ENCODE measurements at regions not wholly inside any gene's neighbourhood (a gene's known extent, or its start where the extent isn't known, plus 50 kb on each side); places are given as distances from the start of the nearest gene placed in this dataset.
A peak's percentile ranks its signal among the peaks of the same experiment; 100 is the strongest.

DNA sequence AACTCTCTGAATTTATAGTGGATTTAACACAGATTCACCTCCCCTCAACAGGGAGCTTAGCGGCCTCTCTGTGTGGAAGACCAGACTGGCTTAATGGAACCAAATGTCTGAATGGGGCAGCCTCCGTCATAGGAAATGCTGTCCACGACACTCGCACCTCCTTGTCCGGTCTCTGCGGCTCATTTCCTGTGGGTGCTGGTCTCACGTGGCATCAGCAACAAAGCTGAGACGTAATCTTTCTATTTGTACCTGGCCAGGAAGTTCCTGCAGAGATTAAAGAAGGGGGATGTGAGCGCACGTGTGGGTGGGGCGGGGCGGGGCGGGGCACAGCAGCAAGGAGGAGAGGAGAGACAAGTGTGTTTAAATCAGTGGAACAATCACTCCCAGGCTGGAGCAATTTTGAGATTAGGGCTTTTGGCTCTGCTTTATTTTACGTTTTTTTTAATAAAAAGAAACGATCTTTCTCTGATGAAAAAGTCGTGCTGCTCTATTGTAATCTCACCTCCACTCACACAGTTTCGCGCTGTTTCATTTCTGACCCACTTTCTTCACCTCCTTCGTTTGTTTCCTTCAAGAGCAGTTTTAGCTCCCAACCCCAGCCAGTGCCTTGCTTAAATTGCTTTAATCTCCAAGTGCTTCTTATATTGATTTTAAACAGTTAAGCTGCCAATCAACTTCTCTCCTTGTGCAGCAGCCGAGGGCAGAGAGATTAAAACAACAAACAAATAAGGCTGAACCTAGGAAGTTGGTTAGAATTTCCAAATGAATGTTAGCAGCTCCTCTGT lies 132.2 kb upstream of the ASTN2 start:
- Histone ChIP-seq H2BK12ac (ENCODE audit: low read depth, low read length) (peak overlapping the region; percentile 72; the same call in 1 of the 2 replicates), H3K4ac (replicated peaks; ENCODE audit: insufficient read length, low read depth, low read length) (no peak overlapping the region), H3K36me3 (ENCODE audit: control insufficient read depth in 2 of 4, insufficient read depth in 4 of 4, low read length in 3 of 4) (no peaks in the 10 kb centered on the region), H3K14ac (ENCODE audit: insufficient read length) (no peak overlapping the region), H3K4me1 (replicated peaks in 1 of 4; ENCODE audit: control insufficient read depth in 3 of 4, insufficient read depth in 4 of 4, low read length in 3 of 4) (peaks cover 5 to 24% (median 14%) of the 10 kb centered on the region in 4 experiments), H2BK15ac (ENCODE audit: low read length) (no peak overlapping the region), H3K79me2 (ENCODE audit: control insufficient read depth in 1 of 2, insufficient read depth in 2 of 2, low read length in 2 of 2) (no peaks in the 10 kb centered on the region), H4K91ac (replicated peaks; ENCODE audit: insufficient read length, low read length) (no peak overlapping the region), H3K9ac (replicated peaks in 1 of 4; ENCODE audit: extremely low read depth in 1 of 4, low read depth in 3 of 4, low read length in 3 of 4) (no peak overlapping the region), H2AK5ac (ENCODE audit: low read depth, low read length) (no peak overlapping the region), H3K23ac (ENCODE audit: insufficient read length) (no peak overlapping the region), H2AFZ (ENCODE audit: low read length) (peak overlapping the region; percentile 82; the same call in 1 of the 2 replicates), H3K23me2 (ENCODE audit: low read depth, low read length) (no peaks in the 10 kb centered on the region), H2BK5ac (ENCODE audit: low read depth, low read length) (peak overlapping the region; percentile 57; the same call in 1 of the 2 replicates), H3K9me3 (ENCODE audit: insufficient read depth in 2 of 2, low read depth in 1 of 2, low read length in 1 of 2) (no peaks in the 10 kb centered on the region), H3K79me1 (ENCODE audit: low read depth, low read length) (no peaks in the 10 kb centered on the region), H2BK20ac (ENCODE audit: low read length) (no peak overlapping the region), H3K27me3 (replicated peaks in 1 of 4; ENCODE audit: control insufficient read depth in 3 of 4, extremely low read depth in 1 of 4, insufficient read depth in 3 of 4, low read length in 3 of 4) (no peaks in the 10 kb centered on the region), H3K27ac (ENCODE audit: low read depth, low read length) (no peak overlapping the region), H4K8ac (ENCODE audit: extremely low read depth, insufficient read depth, low read length) (peak overlapping the region; percentile 51; the same call in 1 of the 2 replicates), H2BK120ac (replicated peaks; ENCODE audit: low read depth, low read length) (no peak overlapping the region), H4K20me1 (replicated peaks in 1 of 2; ENCODE audit: control insufficient read depth in 1 of 2, insufficient read depth in 2 of 2, low read length in 2 of 2) (no peaks in the 10 kb centered on the region), H3K56ac (replicated peaks; ENCODE audit: insufficient read length, low read depth, low read length) (no peak overlapping the region), H3K4me2 (ENCODE audit: insufficient read depth in 1 of 2, low read depth in 2 of 2, low read length in 2 of 2) (peak overlapping the region; percentile 54; a peak in 3 of 4 replicates), H3K18ac (ENCODE audit: extremely low read depth, low read length) (peak overlapping the region; percentile 43; the same call in 1 of the 2 replicates), H4K5ac (ENCODE audit: insufficient read length, low read depth, low read length) (peak overlapping the region; percentile 15), H3K4me3 (ENCODE audit: extremely low read depth in 1 of 4, insufficient read depth in 2 of 4, low read depth in 3 of 4, low read length in 4 of 4) (peak overlapping the region in 1 of 4 experiments; percentile 6; a peak in 1 of 8 replicates)
- 67% methylated on average over 19 of the region's 20 CpGs; no CpG with 5 or more reads in 1 of the 2 experiments for WGBS, 2 experiments (ENCODE audit: extremely low coverage in 1 of 2, insufficient coverage in 1 of 2, insufficient read length in 1 of 2, insufficient replicate concordance in 2 of 2, low coverage in 1 of 2, low lambda C conversion rate in 2 of 2, missing lambda C conversion rate in 1 of 2)
- CTCF ChIA-PET (ENCODE audit: partially characterized antibody): interaction anchor here (0.6 to 4.7 kb wide), 7 partner anchors 10 to 506 kb away, joined by 3 to 24 read pairs (median 4); no protein-coding TSS in a partner anchor
- TF ChIP-seq NANOG (IDR thresholded peaks at IDR 0.05; ENCODE audit: insufficient read depth, low read depth, low read length, poor library complexity, severe bottlenecking) (no peak), CBX8 (IDR thresholded peaks at IDR 0.05; ENCODE audit: borderline replicate concordance, low read depth, low read length) (no peak), SP4 (IDR thresholded peaks at IDR 0.05; ENCODE audit: low read length) (no peak), EGR1 (IDR thresholded peaks at IDR 0.05; ENCODE audit: borderline replicate concordance, low read depth, low read length) (no peak), ASH2L (IDR thresholded peaks at IDR 0.05; ENCODE audit: low read length) (no peak)
- POLR2A ChIA-PET (ENCODE audit: partially characterized antibody): no interaction called here
- FAIRE-seq: no peak
- no peak for DNase-seq (ENCODE audit: low read depth in 1 of 2, low spot score in 2 of 2)
